Spinal cord (tissue), 9 donors: ENCODE measurements at regions not wholly inside any gene's neighbourhood (a gene's known extent, or its start where the extent isn't known, plus 50 kb on each side); places are given as distances from the start of the nearest gene placed in this dataset.
A peak's percentile ranks its signal among the peaks of the same experiment; 100 is the strongest.

ENCODE experiments used
- DNase-seq, 6 donors: peaks; one replicate each; pipeline versions ENCODE4 v3.0.0 to v3.0.0-alpha.2; 2013 to 2015; ENCODE audit warnings: low spot score in 6 of 6, low read depth in 4 of 6
- H3K27ac ChIP-seq: one replicate; pipeline ENCODE4 v1.5.1; 2013; ENCODE audit warnings: low read depth, low read length, control low read depth
- H3K27me3 ChIP-seq: one replicate; pipeline ENCODE4 v1.6.1; 2013; ENCODE audit warnings: low read length; ENCODE audit not compliant: control insufficient read depth, insufficient read depth
- H3K36me3 ChIP-seq: one replicate; pipeline ENCODE4 v1.6.1; 2013; ENCODE audit warnings: low read length; ENCODE audit not compliant: control insufficient read depth, insufficient read depth
- H3K4me1 ChIP-seq: one replicate; pipeline ENCODE4 v1.6.1; 2013; ENCODE audit warnings: low read length; ENCODE audit not compliant: control insufficient read depth, insufficient read depth
- H3K4me3 ChIP-seq: one replicate; pipeline ENCODE4 v1.5.1; 2013; ENCODE audit warnings: low read depth, low read length, control low read depth
- H3K9me3 ChIP-seq: one replicate; pipeline ENCODE4 v1.6.1; 2013; ENCODE audit warnings: low read length; ENCODE audit not compliant: control insufficient read depth, insufficient read depth
- WGBS: methylation state at CpG from one replicate; pipeline ENCODE4 v1.1.5; 2013; ENCODE audit warnings: missing lambda C conversion rate; ENCODE audit not compliant: insufficient coverage; 5-methylcytosine and 5-hydroxymethylcytosine counted together
- donor health status: healthy.

- Histone ChIP-seq H3K36me3 (no peaks in the 10 kb centered on the region), H3K27me3 (no peaks in the 10 kb centered on the region), H3K9me3 (no peaks in the 10 kb centered on the region), H3K4me1 (peaks cover 3% of the 10 kb centered on the region), H3K4me3 (no peak overlapping the region), H3K27ac (no peak overlapping the region)
- WGBS: 100% methylated on average over 1 of the region's 2 CpGs
- DNase-seq: no peak
Observed at GRCh38 chr1:5628416-5628815, 363.8 kb downstream of the NPHP4 start.

- peak in 1 of 6 donors; percentile 88 for DNase-seq
- WGBS: 63% methylated on average over 4 of the region's 6 CpGs
Observed at GRCh38 chr1:5623399-5623798, 368.8 kb downstream of the NPHP4 start.

GRCh38 chr1:5622412-5622811 lies 369.8 kb downstream of the NPHP4 start:
- WGBS: no CpG with 5 or more reads among the region's 7 CpGs
- H3K27me3 ChIP-seq: no peaks in the 10 kb centered on the region
- no peak overlapping the region for H3K27ac ChIP-seq
- DNase-seq: no peak
- no peak overlapping the region for H3K4me3 ChIP-seq
- no peaks in the 10 kb centered on the region for H3K36me3 ChIP-seq
- peaks cover 17% of the 10 kb centered on the region for H3K4me1 ChIP-seq
- H3K9me3 ChIP-seq: no peaks in the 10 kb centered on the region

More at GRCh38 chr1:5623399-5623798, 368.8 kb downstream of the NPHP4 start:
- H3K36me3 ChIP-seq: no peaks in the 10 kb centered on the region
- H3K4me1 ChIP-seq: peaks cover 9% of the 10 kb centered on the region
- no peaks in the 10 kb centered on the region for H3K9me3 ChIP-seq
- H3K4me3 ChIP-seq: no peak overlapping the region
- H3K27me3 ChIP-seq: no peaks in the 10 kb centered on the region
- H3K27ac ChIP-seq: no peak overlapping the region

DNA sequence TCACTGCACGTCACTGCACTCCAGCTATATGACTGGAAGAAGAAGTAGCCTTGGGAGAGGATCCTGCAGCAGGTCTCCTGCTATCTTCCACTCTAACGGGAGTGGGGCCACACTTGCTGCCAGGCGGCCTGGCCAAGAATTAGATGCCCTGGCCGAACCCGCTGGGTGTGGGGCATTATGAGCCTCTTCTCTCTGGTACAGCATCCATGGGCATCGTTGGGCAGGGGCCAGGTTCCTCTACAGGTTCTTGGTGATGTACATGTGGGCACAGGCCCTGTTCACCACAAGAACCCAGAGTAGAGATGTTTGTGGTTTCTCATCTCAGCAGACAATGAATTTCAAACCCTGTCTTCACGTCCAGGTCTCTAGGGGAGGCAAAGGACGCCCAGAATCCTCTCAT lies 370.5 kb downstream of the NPHP4 start:
- 92% methylated on average over 7 of the region's 8 CpGs for WGBS
- no peak overlapping the region for H3K27ac ChIP-seq
- H3K4me3 ChIP-seq: no peak overlapping the region
- H3K9me3 ChIP-seq: no peaks in the 10 kb centered on the region
- no peaks in the 10 kb centered on the region for H3K36me3 ChIP-seq
- H3K27me3 ChIP-seq: no peaks in the 10 kb centered on the region
- no peak for DNase-seq
- H3K4me1 ChIP-seq: peaks cover 21% of the 10 kb centered on the region

- peaks cover 21% of the 10 kb centered on the region for H3K4me1 ChIP-seq
- DNase-seq: peak in 3 of 6 donors; percentile 13 to 81 (median 65)
Observed at GRCh38 chr1:5620997-5621396, 371.2 kb downstream of the NPHP4 start.

GRCh38 chr1:5620418-5620817 lies 371.8 kb downstream of the NPHP4 start:
- no peaks in the 10 kb centered on the region for H3K9me3 ChIP-seq
- no peaks in the 10 kb centered on the region for H3K27me3 ChIP-seq
- no peak overlapping the region for H3K27ac ChIP-seq
- H3K36me3 ChIP-seq: no peaks in the 10 kb centered on the region
- H3K4me3 ChIP-seq: no peak overlapping the region
- no peak for DNase-seq
- 83% methylated on average over 1 of the region's 3 CpGs for WGBS
- H3K4me1 ChIP-seq: peaks cover 21% of the 10 kb centered on the region

More at GRCh38 chr1:5620997-5621396, 371.2 kb downstream of the NPHP4 start:
- Histone ChIP-seq H3K27ac (no peak overlapping the region), H3K36me3 (no peaks in the 10 kb centered on the region), H3K4me3 (no peak overlapping the region), H3K9me3 (no peaks in the 10 kb centered on the region), H3K27me3 (no peaks in the 10 kb centered on the region)
- 8% methylated on average over 2 of the region's 3 CpGs for WGBS

DNA sequence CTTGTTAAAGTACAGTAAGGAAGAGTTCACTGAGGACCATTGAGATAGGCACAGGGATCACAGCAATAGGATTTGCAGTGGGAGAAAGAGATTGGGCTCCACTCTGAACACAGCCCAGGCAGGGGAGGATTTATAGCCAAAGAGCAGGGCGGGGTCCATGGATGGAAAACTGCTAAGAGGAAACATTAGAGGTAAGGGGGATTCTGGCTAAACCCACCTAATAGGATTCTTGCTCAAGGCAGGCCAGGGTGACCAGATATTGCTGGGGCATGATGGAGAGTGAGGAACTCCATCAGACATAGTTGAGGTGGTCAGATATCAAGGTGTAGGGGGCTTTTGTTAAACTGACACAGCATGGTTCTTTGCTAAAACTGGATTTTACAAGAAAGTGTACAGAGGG lies 372.8 kb downstream of the NPHP4 start:
- no peaks in the 10 kb centered on the region for H3K36me3 ChIP-seq
- H3K9me3 ChIP-seq: no peaks in the 10 kb centered on the region
- DNase-seq: no peak
- H3K4me1 ChIP-seq: peaks cover 26% of the 10 kb centered on the region
- H3K4me3 ChIP-seq: no peak overlapping the region
- WGBS: 92% methylated on average over 1 of the region's 1 CpG
- no peaks in the 10 kb centered on the region for H3K27me3 ChIP-seq
- no peak overlapping the region for H3K27ac ChIP-seq

GRCh38 chr1:5617546-5617945 lies 374.7 kb downstream of the NPHP4 start:
- 25% methylated on average over 10 of the region's 15 CpGs for WGBS
- no peaks in the 10 kb centered on the region for H3K36me3 ChIP-seq
- no peak for DNase-seq
- H3K4me1 ChIP-seq: peaks cover 26% of the 10 kb centered on the region
- no peak overlapping the region for H3K4me3 ChIP-seq
- H3K9me3 ChIP-seq: no peaks in the 10 kb centered on the region
- H3K27me3 ChIP-seq: no peaks in the 10 kb centered on the region
- H3K27ac ChIP-seq: no peak overlapping the region

DNA sequence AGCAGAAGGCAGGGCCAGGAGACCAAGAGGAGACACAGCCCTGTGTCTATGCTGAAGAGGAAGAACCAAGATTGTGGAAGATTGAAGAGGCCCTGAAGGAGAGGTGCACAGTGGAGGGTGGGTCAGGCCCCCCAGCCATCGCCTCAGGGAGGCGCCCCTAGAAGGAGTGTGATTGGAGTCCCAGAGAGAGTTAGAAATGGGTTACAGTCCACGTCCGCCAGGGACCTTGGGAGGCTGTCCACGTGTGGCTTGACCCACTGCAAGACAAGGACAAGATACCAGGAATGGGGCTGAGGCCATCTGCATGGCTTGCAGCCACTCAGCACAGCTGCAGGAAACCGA lies 375.1 kb downstream of the NPHP4 start:
- WGBS: 80% methylated on average over 6 of the region's 6 CpGs
- Histone ChIP-seq H3K27ac (no peak overlapping the region), H3K9me3 (no peaks in the 10 kb centered on the region), H3K36me3 (no peaks in the 10 kb centered on the region), H3K4me1 (peaks cover 26% of the 10 kb centered on the region), H3K4me3 (no peak overlapping the region), H3K27me3 (no peaks in the 10 kb centered on the region)
- DNase-seq: no peak

GRCh38 chr1:5616366-5617178 lies 375.7 kb downstream of the NPHP4 start:
- Histone ChIP-seq H3K4me3 (no peak overlapping the region), H3K27ac (no peak overlapping the region)
- 90% methylated on average over 18 of the region's 22 CpGs for WGBS

More at GRCh38 chr1:5616366-5617178, 375.7 kb downstream of the NPHP4 start:
- peaks cover 26% of the 10 kb centered on the region for H3K4me1 ChIP-seq
- no peaks in the 10 kb centered on the region for H3K27me3 ChIP-seq
- H3K9me3 ChIP-seq: no peaks in the 10 kb centered on the region
- no peak for DNase-seq
- no peaks in the 10 kb centered on the region for H3K36me3 ChIP-seq
